ENCODE measurements at regions not wholly inside any gene's neighbourhood (a gene's known extent, or its start where the extent isn't known, plus 50 kb on each side); places are given as distances from the start of the nearest gene placed in this dataset.

DNA sequence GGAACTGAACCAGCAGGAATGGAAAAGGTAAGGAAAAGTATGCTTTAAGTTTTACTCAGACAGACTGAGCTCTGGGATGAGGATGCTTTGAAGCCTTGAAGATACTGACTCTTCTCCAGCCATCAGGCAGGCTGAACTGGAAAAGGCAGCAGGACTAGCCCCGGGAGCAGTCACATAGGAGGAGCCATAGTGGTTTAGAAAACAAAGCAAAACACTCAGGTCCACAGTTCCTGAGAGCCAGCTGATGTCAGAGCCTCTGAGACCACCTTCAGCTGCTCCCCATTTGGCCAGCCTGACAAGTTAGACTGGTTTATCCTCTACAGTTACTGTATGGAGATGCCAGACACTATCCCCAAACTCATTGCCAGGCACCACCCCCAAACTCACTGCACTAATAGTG lies 167.9 kb upstream of the CPEB2 start:
- Mint-ChIP-seq H3K4me3 (ENCODE audit: unreplicated experiment) (no peak overlapping the region), H3K27me3 (ENCODE audit: low read depth) (peaks cover 4% of the 10 kb centered on the region), H3K4me1 (ENCODE audit: low read depth) (no peaks in the 10 kb centered on the region), H3K36me3 (ENCODE audit: low read depth) (no peaks in the 10 kb centered on the region), H3K9me3 (ENCODE audit: low read depth) (peaks cover 14% of the 10 kb centered on the region), H3K27ac (ENCODE audit: unreplicated experiment) (no peak overlapping the region)
- TF ChIP-seq, protein P1, sequence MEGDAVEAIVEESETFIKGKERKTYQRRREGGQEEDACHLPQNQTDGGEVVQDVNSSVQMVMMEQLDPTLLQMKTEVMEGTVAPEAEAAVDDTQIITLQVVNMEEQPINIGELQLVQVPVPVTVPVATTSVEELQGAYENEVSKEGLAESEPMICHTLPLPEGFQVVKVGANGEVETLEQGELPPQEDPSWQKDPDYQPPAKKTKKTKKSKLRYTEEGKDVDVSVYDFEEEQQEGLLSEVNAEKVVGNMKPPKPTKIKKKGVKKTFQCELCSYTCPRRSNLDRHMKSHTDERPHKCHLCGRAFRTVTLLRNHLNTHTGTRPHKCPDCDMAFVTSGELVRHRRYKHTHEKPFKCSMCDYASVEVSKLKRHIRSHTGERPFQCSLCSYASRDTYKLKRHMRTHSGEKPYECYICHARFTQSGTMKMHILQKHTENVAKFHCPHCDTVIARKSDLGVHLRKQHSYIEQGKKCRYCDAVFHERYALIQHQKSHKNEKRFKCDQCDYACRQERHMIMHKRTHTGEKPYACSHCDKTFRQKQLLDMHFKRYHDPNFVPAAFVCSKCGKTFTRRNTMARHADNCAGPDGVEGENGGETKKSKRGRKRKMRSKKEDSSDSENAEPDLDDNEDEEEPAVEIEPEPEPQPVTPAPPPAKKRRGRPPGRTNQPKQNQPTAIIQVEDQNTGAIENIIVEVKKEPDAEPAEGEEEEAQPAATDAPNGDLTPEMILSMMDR (IDR thresholded peaks at IDR 0.05) = no peak
- DNase-seq (ENCODE audit: low spot score) = no peak

GRCh38 chr4:14835288-14835687 lies 167.0 kb upstream of the CPEB2 start:
- Mint-ChIP-seq H3K4me1 (ENCODE audit: low read depth) (no peaks in the 10 kb centered on the region), H3K36me3 (ENCODE audit: low read depth) (no peaks in the 10 kb centered on the region), H3K27ac (ENCODE audit: unreplicated experiment) (no peak overlapping the region), H3K9me3 (ENCODE audit: low read depth) (peaks cover 17% of the 10 kb centered on the region), H3K4me3 (ENCODE audit: unreplicated experiment) (no peak overlapping the region), H3K27me3 (ENCODE audit: low read depth) (peaks cover 4% of the 10 kb centered on the region)
- DNase-seq (ENCODE audit: low spot score) = no peak
- TF ChIP-seq, protein P1 (IDR thresholded peaks at IDR 0.05) = no peak

DNA sequence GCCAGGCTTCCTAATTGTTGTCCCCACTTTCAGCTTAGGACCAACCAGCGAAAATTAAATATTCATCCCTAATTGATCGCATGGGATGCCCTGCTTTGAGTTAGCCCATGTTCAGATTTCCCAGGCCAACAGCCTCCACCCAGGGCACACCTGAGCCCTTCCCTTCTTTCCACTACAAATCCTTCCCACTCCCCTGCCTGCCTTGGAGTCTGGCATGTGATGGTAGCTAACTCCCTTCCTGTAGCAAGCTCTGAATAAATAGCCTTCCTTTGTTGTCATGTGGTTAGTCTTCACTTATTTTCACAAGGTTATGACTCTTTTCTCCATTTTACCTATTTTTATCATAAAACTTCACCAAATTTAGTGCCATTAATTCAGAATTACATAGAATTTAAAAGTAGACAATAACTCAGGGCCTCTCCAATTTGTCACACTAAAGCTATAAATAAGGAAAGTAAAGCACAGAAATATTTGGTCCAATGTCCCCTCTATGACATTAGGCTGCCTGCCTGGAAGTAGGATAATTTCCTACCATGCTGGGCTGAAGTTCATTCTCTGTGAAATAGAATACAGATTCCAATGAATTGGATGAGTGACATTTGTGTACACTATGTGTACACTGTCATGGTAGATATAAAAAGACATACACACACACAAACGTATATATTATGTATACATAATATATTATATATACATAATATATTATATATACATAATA lies 166.4 kb upstream of the CPEB2 start:
- no peaks in the 10 kb centered on the region for H3K4me1 Mint-ChIP-seq (ENCODE audit: low read depth)
- no peak for DNase-seq (ENCODE audit: low spot score)
- H3K27ac Mint-ChIP-seq (ENCODE audit: unreplicated experiment) = no peak overlapping the region
- H3K4me3 Mint-ChIP-seq (ENCODE audit: unreplicated experiment) = no peak overlapping the region
- no peaks in the 10 kb centered on the region for H3K36me3 Mint-ChIP-seq (ENCODE audit: low read depth)
- TF ChIP-seq, protein P1 (IDR thresholded peaks at IDR 0.05) = no peak
- H3K27me3 Mint-ChIP-seq (ENCODE audit: low read depth) = peaks cover 4% of the 10 kb centered on the region
- H3K9me3 Mint-ChIP-seq (ENCODE audit: low read depth) = peaks cover 17% of the 10 kb centered on the region

DNA sequence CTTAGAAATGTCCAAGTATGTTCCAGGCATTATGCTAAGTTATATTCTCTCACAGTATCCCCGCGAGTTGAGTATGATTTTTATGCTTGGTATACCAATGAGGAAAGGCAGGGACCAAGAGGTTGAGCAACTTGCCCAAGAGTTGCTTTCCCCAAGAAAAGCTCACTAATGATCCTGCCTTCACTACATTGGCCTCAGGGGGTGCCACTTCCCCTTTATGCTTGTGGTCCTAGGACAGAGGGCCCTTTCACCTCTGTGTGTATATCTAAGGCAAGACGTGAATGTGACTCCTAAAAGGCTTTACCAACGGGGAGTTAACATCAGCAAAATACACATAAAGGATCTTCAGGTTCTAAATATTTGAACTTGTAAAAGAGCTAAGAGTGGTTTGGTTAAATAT lies 164.4 kb upstream of the CPEB2 start:
- Mint-ChIP-seq H3K4me3 (ENCODE audit: unreplicated experiment) (no peak overlapping the region), H3K27me3 (ENCODE audit: low read depth) (no peaks in the 10 kb centered on the region)

GRCh38 chr4:14841801-14842768 lies 160.2 kb upstream of the CPEB2 start:
- Mint-ChIP-seq H3K27ac (ENCODE audit: unreplicated experiment) (no peak overlapping the region), H3K4me1 (ENCODE audit: low read depth) (peaks cover 10% of the 10 kb centered on the region), H3K27me3 (ENCODE audit: low read depth) (no peaks in the 10 kb centered on the region), H3K4me3 (ENCODE audit: unreplicated experiment) (no peak overlapping the region), H3K36me3 (ENCODE audit: low read depth) (no peaks in the 10 kb centered on the region), H3K9me3 (ENCODE audit: low read depth) (peaks cover 17% of the 10 kb centered on the region)
- no peak for DNase-seq (ENCODE audit: low spot score)
- TF ChIP-seq, protein P1 (IDR thresholded peaks at IDR 0.05) = no peak

More for the DNA sequence above, 164.4 kb upstream of the CPEB2 start:
- Mint-ChIP-seq H3K36me3 (ENCODE audit: low read depth) (no peaks in the 10 kb centered on the region), H3K4me1 (ENCODE audit: low read depth) (peaks cover 10% of the 10 kb centered on the region), H3K27ac (ENCODE audit: unreplicated experiment) (no peak overlapping the region), H3K9me3 (ENCODE audit: low read depth) (peaks cover 17% of the 10 kb centered on the region)
- TF ChIP-seq, protein P1 (IDR thresholded peaks at IDR 0.05) = no peak
- DNase-seq (ENCODE audit: low spot score) = no peak

Measured in chondrocyte (in vitro differentiated cells).